Kidney (tissue), 13 donors: ENCODE measurements at regions not wholly inside any gene's neighbourhood (a gene's known extent, or its start where the extent isn't known, plus 50 kb on each side); places are given as distances from the start of the nearest gene placed in this dataset.
A peak's percentile ranks its signal among the peaks of the same experiment; 100 is the strongest.
"Not testable (repeated sequence)": the region's sequence is repeated elsewhere in the genome, so short reads cannot be mapped to it uniquely, and the experiment has no call there.

Experiments
- DNase-seq, 5 donors: peaks; one replicate each; pipeline ENCODE4 v3.0.0-alpha.2; 2013 to 2020
- FAIRE-seq: peaks from 2 replicates; lab custom pipeline; 2012; peaks lifted over from hg19 to GRCh38; lab: Jason Lieb, UNC
- H3K27ac ChIP-seq, 2 donors: one replicate each; pipeline ENCODE4 v1.7.0; 2013; ENCODE audit warnings: low read depth in 2 of 2, low read length in 2 of 2, inconsistent platforms in 1 of 2
- H3K27me3 ChIP-seq: one replicate; pipeline ENCODE4 v1.7.1; 2013; ENCODE audit warnings: low read length, inconsistent platforms; ENCODE audit not compliant: control insufficient read depth, insufficient read depth
- H3K36me3 ChIP-seq, 3 donors: one replicate each; pipeline versions ENCODE4 v1.7.0 to v1.7.1; 2013; ENCODE audit warnings: low read length in 3 of 3, control low read depth in 1 of 3, inconsistent platforms in 1 of 3; ENCODE audit not compliant: insufficient read depth in 3 of 3, control insufficient read depth in 2 of 3
- H3K4me1 ChIP-seq, 3 donors: one replicate each; pipeline versions ENCODE4 v1.7.0 to v1.7.1; 2013; ENCODE audit warnings: low read length in 3 of 3, inconsistent platforms in 1 of 3, low read depth in 1 of 3; ENCODE audit not compliant: control insufficient read depth in 2 of 3, insufficient read depth in 2 of 3
- H3K4me3 ChIP-seq, 3 donors: one replicate each; pipeline versions ENCODE4 v1.7.0 to v1.8.1; 2013; ENCODE audit warnings: low read length in 3 of 3, control low read depth in 1 of 3, inconsistent platforms in 1 of 3
- H3K9ac ChIP-seq, 3 donors: one replicate each; pipeline versions ENCODE4 v1.7.0 to v1.7.1; 2013; ENCODE audit warnings: low read length in 3 of 3, control low read depth in 1 of 3, inconsistent platforms in 1 of 3
- H3K9me3 ChIP-seq, 3 donors: one replicate each; pipeline versions ENCODE4 v1.7.0 to v1.7.1; 2013; ENCODE audit warnings: low read length in 3 of 3, control low read depth in 1 of 3, inconsistent platforms in 1 of 3; ENCODE audit not compliant: control insufficient read depth in 2 of 3, insufficient read depth in 1 of 3
- CTCF ChIP-seq: IDR thresholded peaks from 3 replicates; pipeline ENCODE4 v1.5.1; 2012; ENCODE audit warnings: mild to moderate bottlenecking, moderate library complexity, borderline replicate concordance; ENCODE audit not compliant: insufficient read depth; ENCODE audit errors: extremely low read depth
- intact Hi-C: fragments of 100-400 bp; cut with DNase I; formaldehyde crosslinking; loops from one replicate; pipeline ENCODE4 v1.11.1; 2022
- donor health status: control.
- donor health status: control.
- donor health status: control.
- donor health status: control.
- donor health status: control.
- donor health status: DM: yes; HTN: yes; CAD: no.
- donor health status: Normal renal cell carcinoma (clear cell type).

- FAIRE-seq (no peak), DNase-seq (no peak)
- no peaks in the 10 kb centered on the region for H3K9me3 ChIP-seq
- H3K9ac ChIP-seq = no peak overlapping the region
- no peak overlapping the region for H3K4me3 ChIP-seq
- H3K27me3 ChIP-seq = no peaks in the 10 kb centered on the region
- H3K27ac ChIP-seq = no peak overlapping the region
- no peaks in the 10 kb centered on the region for H3K4me1 ChIP-seq
- intact Hi-C loops = no loop called here
- H3K36me3 ChIP-seq = no peaks in the 10 kb centered on the region
- TF ChIP-seq CTCF = no peak
Observed at GRCh38 chr3:35473956-35474355, 165.4 kb upstream of the ARPP21 start.

- H3K9me3 ChIP-seq, H3K9ac ChIP-seq, DNase-seq, H3K4me1 ChIP-seq, H3K36me3 ChIP-seq, H3K27ac ChIP-seq, intact Hi-C loops, H3K4me3 ChIP-seq, H3K27me3 ChIP-seq, FAIRE-seq: not testable (repeated sequence)
Observed at GRCh38 chr3:35482566-35482965, 156.8 kb upstream of the ARPP21 start.

- H3K27me3 ChIP-seq = no peaks in the 10 kb centered on the region
Observed at GRCh38 chr3:35483131-35483530, 156.2 kb upstream of the ARPP21 start.

GRCh38 chr3:35484929-35485530 is 154.3 kb upstream of the ARPP21 start:
- no peak overlapping the region for H3K27ac ChIP-seq
- no peaks in the 10 kb centered on the region for H3K27me3 ChIP-seq
- FAIRE-seq (no peak), DNase-seq (peak in 3 of 5 donors; percentile 11 to 59 (median 59))
- intact Hi-C loops = no loop called here
- H3K4me1 ChIP-seq = peaks cover 0 to 4% (median 4%) of the 10 kb centered on the region in 3 donors
- peak overlapping the region in 1 of 3 donors; percentile 37 for H3K4me3 ChIP-seq
- H3K36me3 ChIP-seq = no peaks in the 10 kb centered on the region
- no peaks in the 10 kb centered on the region for H3K9me3 ChIP-seq
- no peak for TF ChIP-seq CTCF
- H3K9ac ChIP-seq = no peak overlapping the region

More at GRCh38 chr3:35483131-35483530, 156.2 kb upstream of the ARPP21 start:
- H3K36me3 ChIP-seq = no peaks in the 10 kb centered on the region
- no peak overlapping the region for H3K4me3 ChIP-seq
- H3K9me3 ChIP-seq = no peaks in the 10 kb centered on the region
- intact Hi-C loops = no loop called here
- H3K9ac ChIP-seq = no peak overlapping the region
- TF ChIP-seq CTCF = no peak
- no peak overlapping the region for H3K27ac ChIP-seq
- FAIRE-seq (no peak), DNase-seq (no peak)
- H3K4me1 ChIP-seq = peaks cover 0 to 4% (median 4%) of the 10 kb centered on the region in 3 donors
